K562 (cell line): ENCODE measurements at regions not wholly inside any gene's neighbourhood (a gene's known extent, or its start where the extent isn't known, plus 50 kb on each side); places are given as distances from the start of the nearest gene placed in this dataset.

Source experiments
- ATAC-seq: fragments of 200-7000 bp; cut with Tn5 transposase; 3 replicates; pipeline ENCODE4 v1.9.1; 2020; ENCODE audit warnings: moderate library complexity
- BruUV-seq: library from RNA; stranded (reverse); fragments of 400-500 nt; replicated peaks from 2 replicates; lab custom pipeline; 2021; lab: Mats Ljungman, UMichigan
- CTCF ChIA-PET: fragments of 300-600 bp; formaldehyde crosslinking; extraction: SDS; loops from one replicate; lab custom pipeline; 2021; ENCODE audit warnings: low intra/inter-chr PET ratio; lab: Yijun Ruan, JAX
- POLR2A ChIA-PET: fragments of 300-600, 350-650 bp; sonication (Branson Sonifier 250); formaldehyde crosslinking; extraction: SDS; loops from one replicate; lab custom pipeline; 2021; ENCODE audit warnings: antibody characterized with exemption, inconsistent platforms; lab: Yijun Ruan, JAX
- DNase-seq, 4 experiments: peaks; one replicate each; pipeline versions ENCODE4 v3.0.0 to v3.0.0-alpha.2; 2011 to 2018; ENCODE audit warnings: low spot score in 3 of 4, mixed read lengths in 3 of 4; ENCODE audit errors: extremely low read depth in 1 of 4
- FAIRE-seq: peaks from 2 replicates; lab custom pipeline; 2011; peaks lifted over from hg19 to GRCh38; lab: Jason Lieb, UNC
- H2AFZ ChIP-seq: 2 replicates; pipeline ENCODE4 v1.6.0; 2011; ENCODE audit warnings: low read depth, low read length, control low read depth, inconsistent platforms
- H3K27ac ChIP-seq: fragments of 200-600 bp; 3 replicates; pipeline ENCODE4 v1.8.0; 2011; ENCODE audit warnings: low read depth, mild to moderate bottlenecking, control low read depth, inconsistent platforms, low read length, moderate library complexity, mixed read lengths; ENCODE audit errors: extremely low read depth
- H3K27me3 ChIP-seq, 2 experiments: fragments of 300-600 bp in 1 of 2; 2 replicates in 1 of 2; 3 replicates in 1 of 2; pipeline versions ENCODE4 v1.6.0 to v1.8.0; 2011; ENCODE audit warnings: inconsistent platforms in 2 of 2, low read length in 2 of 2, mild to moderate bottlenecking in 1 of 2, mixed read lengths in 1 of 2, moderate library complexity in 1 of 2; ENCODE audit not compliant: control insufficient read depth in 2 of 2, insufficient read depth in 2 of 2
- H3K36me3 ChIP-seq: fragments of 300-600 bp; 3 replicates; pipeline ENCODE4 v1.8.0; 2011; ENCODE audit warnings: mild to moderate bottlenecking, low read length, inconsistent platforms; ENCODE audit not compliant: control insufficient read depth, insufficient read depth
- H3K4me1 ChIP-seq, 2 experiments: fragments of 200-600 bp in 1 of 2; replicated peaks in 1 of 2; 2 replicates in 1 of 2; 3 replicates in 1 of 2; pipeline versions ENCODE4 v1.5.1 to v1.8.0; 2011; ENCODE audit warnings: inconsistent platforms in 2 of 2, low read length in 2 of 2, mild to moderate bottlenecking in 1 of 2, mixed read lengths in 1 of 2, moderate library complexity in 1 of 2; ENCODE audit not compliant: control insufficient read depth in 2 of 2, insufficient read depth in 2 of 2
- H3K4me2 ChIP-seq: 2 replicates; pipeline ENCODE4 v1.6.1; 2011; ENCODE audit warnings: low read length, control low read depth, inconsistent platforms, mixed read lengths; ENCODE audit not compliant: insufficient read depth
- H3K4me3 ChIP-seq: fragments of 200-600 bp; sonication (generic), shearing (Covaris generic); 2 replicates; pipeline ENCODE4 v1.5.1; 2016; ENCODE audit warnings: control low read depth, inconsistent platforms
- H3K79me2 ChIP-seq: fragments of 200-600 bp; 3 replicates; pipeline ENCODE4 v1.8.0; 2011; ENCODE audit warnings: low read length, inconsistent platforms; ENCODE audit not compliant: control insufficient read depth, insufficient read depth
- H3K9ac ChIP-seq, 2 experiments: 2 replicates each; pipeline versions ENCODE4 v1.6.0 to v1.6.1; 2011; ENCODE audit warnings: low read depth in 2 of 2, low read length in 2 of 2, control low read depth in 1 of 2, inconsistent platforms in 1 of 2, mild to moderate bottlenecking in 1 of 2, mixed read lengths in 1 of 2; ENCODE audit not compliant: insufficient read depth in 1 of 2
- H3K9me1 ChIP-seq: one replicate; pipeline ENCODE4 v1.6.0; 2011; ENCODE audit warnings: inconsistent platforms, mild to moderate bottlenecking, low read length, moderate library complexity; ENCODE audit not compliant: control insufficient read depth, insufficient read depth
- H3K9me3 ChIP-seq: replicated peaks from 2 replicates; pipeline ENCODE4 v1.5.1; 2011; ENCODE audit warnings: low read depth, low read length, inconsistent platforms; ENCODE audit not compliant: control insufficient read depth, insufficient read depth
- H4K20me1 ChIP-seq: replicated peaks from 2 replicates; pipeline ENCODE4 v1.6.1; 2011; ENCODE audit warnings: low read length, inconsistent platforms, mixed read lengths; ENCODE audit not compliant: control insufficient read depth, insufficient read depth
- BCOR ChIP-seq: fragments of 450-650 bp; IDR thresholded peaks from 2 replicates; pipeline ENCODE4 v1.6.1; 2016
- CEBPG ChIP-seq, 3 experiments: fragments of 200-800 bp in 1 of 3; sonication (Bioruptor generic) in 1 of 3; sonication (generic) in 1 of 3; formaldehyde crosslinking in 1 of 3; IDR thresholded peaks in 2 of 3; conservative IDR thresholded peaks in 1 of 3; 2 replicates each; pipeline versions ENCODE4 v1.6.1 to v1.8.0; 2016 to 2022; ENCODE audit warnings: missing compliant biosample characterization in 2 of 3, missing genetic modification characterization in 2 of 3, mild to moderate bottlenecking in 1 of 3, missing genetic modification reagents in 1 of 3
- DACH1 ChIP-seq: fragments of 450-650 bp; IDR thresholded peaks from 2 replicates; pipeline ENCODE4 v1.6.1; 2018; ENCODE audit not compliant: partially characterized antibody
- HDAC2 ChIP-seq: fragments of 450-650 bp; IDR thresholded peaks from 2 replicates; pipeline ENCODE4 v1.6.1; 2016; ENCODE audit warnings: mild to moderate bottlenecking
- MED1 ChIP-seq: sonication (generic); formaldehyde crosslinking; IDR thresholded peaks from 2 replicates; pipeline ENCODE4 v1.8.1; 2023; ENCODE audit warnings: missing genetic modification reagents, borderline replicate concordance
- OTX1 ChIP-seq: fragments of 450-650 bp; formaldehyde crosslinking; IDR thresholded peaks from 2 replicates; pipeline ENCODE4 v1.4.0; 2022; ENCODE audit warnings: mild to moderate bottlenecking
- POLR2A ChIP-seq: fragments of 450-650 bp; conservative IDR thresholded peaks from 2 replicates; pipeline ENCODE4 v1.6.1; 2016
- PTTG1 ChIP-seq: fragments of 450-650 bp; IDR thresholded peaks from 2 replicates; pipeline ENCODE4 v1.6.1; 2016; ENCODE audit warnings: low read depth, mild to moderate bottlenecking, missing genetic modification characterization, missing compliant biosample characterization
- RCOR1 ChIP-seq, 2 experiments: IDR thresholded peaks; 2 replicates each; pipeline ENCODE4 v1.6.1; 2012; ENCODE audit warnings: low read depth in 2 of 2, low read length in 2 of 2, borderline replicate concordance in 1 of 2, improper control_type of control experiment in 1 of 2
- ZC3H4 ChIP-seq: sonication (generic); formaldehyde crosslinking; IDR thresholded peaks from 2 replicates; pipeline ENCODE4 v1.9.0; 2021; ENCODE audit warnings: missing genetic modification reagents, borderline replicate concordance
- ZNF282 ChIP-seq: sonication (generic); formaldehyde crosslinking; IDR thresholded peaks from 2 replicates; pipeline ENCODE4 v1.8.1; 2023; ENCODE audit warnings: missing genetic modification reagents
- ZNF551 ChIP-seq: fragments of 250-450 bp; sonication (Bioruptor Pico); IDR thresholded peaks from 2 replicates; pipeline ENCODE4 v1.5.0; 2021; ENCODE audit warnings: mild to moderate bottlenecking, moderate library complexity
- WGBS: fragments of 100-300 bp; shearing (Covaris generic); methylation state at CpG from one replicate; pipeline ENCODE4 v1.1.6; 2016; ENCODE audit warnings: low coverage, mixed read lengths; ENCODE audit not compliant: insufficient coverage; ENCODE audit errors: missing lambda C conversion rate; 5-methylcytosine and 5-hydroxymethylcytosine counted together
- in situ Hi-C: fragments of 300-500 bp; cut with MboI; formaldehyde crosslinking; loops from 4 replicates; pipeline ENCODE4 v1.15.0; 2018; ENCODE audit warnings: inconsistent platforms, mixed read lengths
- intact Hi-C: fragments of 100-400 bp; cut with micrococcal nuclease; formaldehyde crosslinking; loops from 2 replicates; pipeline ENCODE4 v1.14.2; 2022
- TF ChIP-seq, protein P1 (sequence below), 2 experiments: fragments of 450-650 bp; IDR thresholded peaks; 2 replicates each; pipeline ENCODE4 v1.6.1; 2016
- TF ChIP-seq, protein P2 (sequence below): fragments of 450-650 bp; IDR thresholded peaks from 2 replicates; pipeline ENCODE4 v1.6.1; 2016; ENCODE audit warnings: missing biosample characterization, missing genetic modification characterization
- TF ChIP-seq, protein P3 (sequence below): sonication (generic); formaldehyde crosslinking; IDR thresholded peaks from 2 replicates; pipeline ENCODE4 v1.8.1; 2023; ENCODE audit warnings: mild to moderate bottlenecking, missing genetic modification reagents
- TF ChIP-seq, protein P4 (sequence below): sonication (generic); formaldehyde crosslinking; IDR thresholded peaks from 2 replicates; pipeline ENCODE4 v1.8.0; 2022; ENCODE audit warnings: missing genetic modification reagents, mild to moderate bottlenecking, borderline replicate concordance

DNA sequence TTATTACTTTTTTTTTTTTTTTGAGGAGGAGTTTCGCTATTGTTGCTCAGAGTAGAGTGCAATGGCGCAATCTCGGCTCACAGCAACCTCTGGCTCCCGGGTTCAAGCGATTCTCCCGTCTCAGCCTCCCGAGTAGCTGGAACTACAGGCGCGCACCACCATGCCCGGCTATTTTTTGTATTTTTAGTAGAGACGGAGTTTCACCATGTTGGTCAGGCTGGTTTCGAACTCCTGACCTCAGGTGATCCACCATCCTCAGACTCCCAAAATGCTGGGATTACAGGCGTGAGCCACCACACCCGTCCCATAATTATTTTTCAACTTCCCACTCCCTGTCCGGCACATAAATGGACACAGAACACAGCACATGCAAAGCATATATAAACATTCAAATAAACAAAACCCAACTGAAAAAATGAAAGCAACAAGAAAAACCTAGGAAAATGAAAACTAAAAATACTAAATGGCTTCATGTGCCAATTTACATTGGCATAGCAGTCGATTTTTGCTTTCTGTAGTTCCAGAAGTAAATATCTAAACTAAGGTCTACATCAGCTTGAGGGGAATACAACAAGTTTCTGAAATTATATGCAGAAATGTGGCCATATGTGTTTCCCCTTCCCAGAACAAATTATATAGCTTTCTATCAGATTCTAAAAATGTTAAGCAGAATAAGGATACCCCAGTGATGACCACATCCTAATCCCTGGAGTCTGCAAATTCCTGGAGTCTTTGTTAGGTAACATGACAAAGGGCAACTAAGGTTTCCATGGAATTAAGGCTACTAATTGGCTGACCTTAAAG is 113.9 kb downstream of the HFE start:
- peaks cover 28% of the 10 kb centered on the region; the same call in 2 of the 3 replicates for H3K36me3 ChIP-seq
- FAIRE-seq (no peak), DNase-seq (peak in 1 of 4 experiments; percentile 41), ATAC-seq (no peak)
- H3K9ac ChIP-seq, result peak overlapping the region; percentile 79 to 98; a peak in 3 of 4 replicates
- BruUV-seq, result no TSS peak
- H3K4me2 ChIP-seq, result peak overlapping the region; percentile 71
- no peak overlapping the region for H2AFZ ChIP-seq
- peaks cover 6 to 10% of the 10 kb centered on the region in 2 experiments; a peak in 3 of 5 replicates for H3K4me1 ChIP-seq
- no peaks in the 10 kb centered on the region for H3K9me1 ChIP-seq
- H3K9me3 ChIP-seq, result no peaks in the 10 kb centered on the region
- POLR2A ChIA-PET, result interaction anchor here (0.6 to 16.5 kb wide), 8 partner anchors 8 to 172 kb away, joined by 3 to 1095 read pairs (median 42); a partner anchor contains a TSS
- H4K20me1 ChIP-seq, result peaks cover 41% of the 10 kb centered on the region
- in situ Hi-C loops, result loop anchor here (25.0 kb wide), 1 partner anchor 1611 kb away; a partner anchor contains a TSS
- H3K27ac ChIP-seq, result peak overlapping the region; percentile 99
- no peaks in the 10 kb centered on the region for H3K27me3 ChIP-seq
- H3K79me2 ChIP-seq, result peaks cover 96% of the 10 kb centered on the region
- H3K4me3 ChIP-seq, result peak overlapping the region; percentile 35
- CTCF ChIA-PET, result no interaction called here
- intact Hi-C loops, result loop anchor here (10.0 kb wide), 1 partner anchor 1634 kb away; a partner anchor contains a TSS
- 29% methylated on average over 16 of the region's 16 CpGs for WGBS
- TF ChIP-seq, protein P1, sequence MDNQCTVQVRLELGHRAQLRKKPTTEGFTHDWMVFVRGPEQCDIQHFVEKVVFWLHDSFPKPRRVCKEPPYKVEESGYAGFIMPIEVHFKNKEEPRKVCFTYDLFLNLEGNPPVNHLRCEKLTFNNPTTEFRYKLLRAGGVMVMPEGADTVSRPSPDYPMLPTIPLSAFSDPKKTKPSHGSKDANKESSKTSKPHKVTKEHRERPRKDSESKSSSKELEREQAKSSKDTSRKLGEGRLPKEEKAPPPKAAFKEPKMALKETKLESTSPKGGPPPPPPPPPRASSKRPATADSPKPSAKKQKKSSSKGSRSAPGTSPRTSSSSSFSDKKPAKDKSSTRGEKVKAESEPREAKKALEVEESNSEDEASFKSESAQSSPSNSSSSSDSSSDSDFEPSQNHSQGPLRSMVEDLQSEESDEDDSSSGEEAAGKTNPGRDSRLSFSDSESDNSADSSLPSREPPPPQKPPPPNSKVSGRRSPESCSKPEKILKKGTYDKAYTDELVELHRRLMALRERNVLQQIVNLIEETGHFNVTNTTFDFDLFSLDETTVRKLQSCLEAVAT (IDR thresholded peaks at IDR 0.05), result peak; percentile 92 to 95
- TF ChIP-seq, protein P2, sequence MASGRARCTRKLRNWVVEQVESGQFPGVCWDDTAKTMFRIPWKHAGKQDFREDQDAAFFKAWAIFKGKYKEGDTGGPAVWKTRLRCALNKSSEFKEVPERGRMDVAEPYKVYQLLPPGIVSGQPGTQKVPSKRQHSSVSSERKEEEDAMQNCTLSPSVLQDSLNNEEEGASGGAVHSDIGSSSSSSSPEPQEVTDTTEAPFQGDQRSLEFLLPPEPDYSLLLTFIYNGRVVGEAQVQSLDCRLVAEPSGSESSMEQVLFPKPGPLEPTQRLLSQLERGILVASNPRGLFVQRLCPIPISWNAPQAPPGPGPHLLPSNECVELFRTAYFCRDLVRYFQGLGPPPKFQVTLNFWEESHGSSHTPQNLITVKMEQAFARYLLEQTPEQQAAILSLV (tag), result 0 out of 2 replicates have a peak, but pooled peaks have one; percentile 27
- TF ChIP-seq POLR2A, result peak; percentile 48
- TF ChIP-seq MED1, result no peak
- TF ChIP-seq, protein P3, sequence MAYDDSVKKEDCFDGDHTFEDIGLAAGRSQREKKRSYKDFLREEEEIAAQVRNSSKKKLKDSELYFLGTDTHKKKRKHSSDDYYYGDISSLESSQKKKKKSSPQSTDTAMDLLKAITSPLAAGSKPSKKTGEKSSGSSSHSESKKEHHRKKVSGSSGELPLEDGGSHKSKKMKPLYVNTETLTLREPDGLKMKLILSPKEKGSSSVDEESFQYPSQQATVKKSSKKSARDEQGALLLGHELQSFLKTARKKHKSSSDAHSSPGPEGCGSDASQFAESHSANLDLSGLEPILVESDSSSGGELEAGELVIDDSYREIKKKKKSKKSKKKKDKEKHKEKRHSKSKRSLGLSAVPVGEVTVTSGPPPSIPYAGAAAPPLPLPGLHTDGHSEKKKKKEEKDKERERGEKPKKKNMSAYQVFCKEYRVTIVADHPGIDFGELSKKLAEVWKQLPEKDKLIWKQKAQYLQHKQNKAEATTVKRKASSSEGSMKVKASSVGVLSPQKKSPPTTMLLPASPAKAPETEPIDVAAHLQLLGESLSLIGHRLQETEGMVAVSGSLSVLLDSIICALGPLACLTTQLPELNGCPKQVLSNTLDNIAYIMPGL (CRISPR knock-in tag), result 0 out of 2 replicates have a peak, but pooled peaks have one; percentile 8
- TF ChIP-seq BCOR, result peak; percentile 67
- peak; percentile 70 for TF ChIP-seq CEBPG (CRISPR knock-in tag; IDR thresholded peaks at IDR 0.05)
- TF ChIP-seq CEBPG (tag; conservative IDR thresholded peaks at IDR 0.05 in 1 of 2, IDR thresholded peaks at IDR 0.05 in 1 of 2), result peak; percentile 60 to 87
- no peak for TF ChIP-seq PTTG1
- TF ChIP-seq ZC3H4 (CRISPR knock-in tag), result peak; percentile 59; the same call in 1 of the 2 replicates
- peak in 1 of 2 experiments; percentile 46; a peak in 1 of 4 replicates for TF ChIP-seq RCOR1 (IDR thresholded peaks at IDR 0.05; ENCODE audit: borderline replicate concordance in 1 of 2, low read depth in 2 of 2, low read length in 2 of 2)
- TF ChIP-seq HDAC2, result 0 out of 2 replicates have a peak, but pooled peaks have one; percentile 49
- TF ChIP-seq, protein P4, sequence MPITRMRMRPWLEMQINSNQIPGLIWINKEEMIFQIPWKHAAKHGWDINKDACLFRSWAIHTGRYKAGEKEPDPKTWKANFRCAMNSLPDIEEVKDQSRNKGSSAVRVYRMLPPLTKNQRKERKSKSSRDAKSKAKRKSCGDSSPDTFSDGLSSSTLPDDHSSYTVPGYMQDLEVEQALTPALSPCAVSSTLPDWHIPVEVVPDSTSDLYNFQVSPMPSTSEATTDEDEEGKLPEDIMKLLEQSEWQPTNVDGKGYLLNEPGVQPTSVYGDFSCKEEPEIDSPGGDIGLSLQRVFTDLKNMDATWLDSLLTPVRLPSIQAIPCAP (CRISPR knock-in tag), result no peak
- TF ChIP-seq DACH1, result no peak
- peak; percentile 77; the same call in 1 of the 2 replicates for TF ChIP-seq ZNF551 (CRISPR knock-in tag)
- no peak for TF ChIP-seq ZNF282 (CRISPR knock-in tag)
- 0 out of 2 replicates have a peak, but pooled peaks have one; percentile 8 for TF ChIP-seq OTX1 (CRISPR knock-in tag)
